HG03064 (cell line): ENCODE measurements at regions not wholly inside any gene's neighbourhood (a gene's known extent, or its start where the extent isn't known, plus 50 kb on each side); places are given as distances from the start of the nearest gene placed in this dataset.
"Not testable (repeated sequence)": the region's sequence is repeated elsewhere in the genome, so short reads cannot be mapped to it uniquely, and the experiment has no call there.

ENCODE experiments used
- ATAC-seq: cut with Tn5 transposase; IDR thresholded peaks from one replicate; pipeline ENCODE4 v1.9.1; 2021; ENCODE audit warnings: low read depth; ENCODE audit not compliant: unreplicated experiment

DNA sequence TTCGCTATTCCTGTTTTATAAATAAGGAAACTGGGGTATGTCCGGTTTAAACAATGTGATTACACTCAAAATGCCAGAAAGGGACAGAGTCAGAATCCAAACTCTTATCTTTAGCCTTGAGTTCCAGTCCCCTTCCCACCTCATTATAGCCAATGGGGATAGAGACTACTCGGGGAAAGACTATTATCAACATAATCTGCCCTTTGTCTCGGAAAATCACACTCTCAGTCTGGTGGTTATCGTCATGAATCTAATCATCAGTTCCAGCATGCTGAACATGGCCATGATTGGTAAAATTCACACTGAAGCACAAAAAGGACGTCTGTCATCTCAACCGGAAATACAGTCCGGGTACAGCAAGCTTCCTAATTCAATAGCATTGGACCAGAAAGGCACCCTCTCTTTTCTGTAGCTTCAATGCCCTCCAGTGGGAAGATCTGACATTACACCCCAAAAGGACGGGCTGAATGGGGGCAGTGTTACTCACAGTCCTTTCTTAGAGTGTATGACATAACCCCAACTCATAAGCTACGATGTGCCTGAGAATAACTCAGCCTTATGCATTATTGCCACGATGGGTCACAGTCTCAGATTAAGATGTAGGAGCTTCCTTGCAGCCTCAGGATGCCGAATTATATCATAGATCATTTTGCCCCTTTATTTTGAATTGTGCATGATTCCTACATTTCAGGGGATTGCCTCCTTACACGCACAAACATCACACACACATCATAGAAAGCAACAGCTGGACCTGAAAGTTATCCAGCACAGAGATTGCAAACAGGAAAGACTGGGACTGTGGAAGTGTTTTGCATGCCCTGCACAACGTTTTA, 390.4 kb upstream of the LMCD1 start:
- peak; percentile 99 for ATAC-seq

DNA sequence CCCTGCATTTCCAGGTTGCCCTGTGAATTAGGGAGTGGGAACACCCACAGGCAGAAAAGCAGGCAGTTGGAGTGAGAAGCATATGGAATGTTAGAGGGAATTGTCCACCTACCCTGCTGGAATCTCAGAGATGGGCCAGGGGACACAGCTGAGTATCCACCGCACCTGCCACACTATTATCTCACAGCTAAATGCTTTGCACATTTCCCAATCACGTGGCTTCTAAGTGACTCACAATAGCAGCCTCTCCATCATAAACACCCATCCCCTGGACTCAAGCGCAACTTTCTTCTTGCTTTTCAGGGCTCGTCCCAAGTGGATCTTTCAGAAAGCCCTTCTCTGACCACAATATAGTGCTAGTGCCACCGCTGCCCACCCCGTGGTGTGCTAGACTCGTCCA, 389.0 kb upstream of the LMCD1 start:
- ATAC-seq = no peak

DNA sequence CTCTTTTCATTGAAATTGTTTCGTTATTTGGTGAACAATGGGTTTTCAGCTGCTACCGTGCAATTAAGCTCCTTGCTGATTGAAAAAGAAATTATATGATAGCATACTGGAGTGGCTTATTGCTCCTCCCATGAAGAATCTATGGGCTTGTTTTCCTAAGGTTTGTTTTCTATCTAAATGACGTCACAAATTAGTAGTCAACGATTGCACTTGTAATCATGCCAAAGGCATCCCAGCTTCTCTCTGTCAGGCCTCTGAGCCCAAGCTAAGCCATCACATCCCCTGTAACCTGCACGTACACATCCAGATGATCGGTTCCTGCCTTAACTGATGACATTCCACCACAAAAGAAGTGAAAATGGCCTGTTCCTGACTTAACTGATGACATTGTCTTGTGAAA, 388.0 kb upstream of the LMCD1 start:
- ATAC-seq = no peak

DNA sequence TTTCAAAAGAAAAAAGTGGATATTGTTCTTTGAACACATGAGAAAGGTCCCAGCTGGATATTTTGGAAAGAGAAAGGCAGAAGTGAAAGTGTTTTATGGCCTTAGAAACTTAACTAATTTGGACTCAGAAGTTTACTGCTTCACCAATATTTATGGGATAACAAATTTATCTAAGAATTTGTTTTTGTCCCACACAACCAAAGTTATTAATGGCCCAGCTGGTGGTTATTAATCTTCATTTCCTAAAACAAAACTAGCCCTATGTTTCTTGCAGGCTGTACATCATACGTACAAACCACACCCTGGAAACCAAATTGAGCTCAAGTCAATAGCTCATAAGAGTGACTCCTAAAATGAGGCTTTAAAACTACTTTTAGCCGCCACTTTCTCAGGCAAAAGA, 372.9 kb upstream of the LMCD1 start:
- no peak for ATAC-seq

DNA sequence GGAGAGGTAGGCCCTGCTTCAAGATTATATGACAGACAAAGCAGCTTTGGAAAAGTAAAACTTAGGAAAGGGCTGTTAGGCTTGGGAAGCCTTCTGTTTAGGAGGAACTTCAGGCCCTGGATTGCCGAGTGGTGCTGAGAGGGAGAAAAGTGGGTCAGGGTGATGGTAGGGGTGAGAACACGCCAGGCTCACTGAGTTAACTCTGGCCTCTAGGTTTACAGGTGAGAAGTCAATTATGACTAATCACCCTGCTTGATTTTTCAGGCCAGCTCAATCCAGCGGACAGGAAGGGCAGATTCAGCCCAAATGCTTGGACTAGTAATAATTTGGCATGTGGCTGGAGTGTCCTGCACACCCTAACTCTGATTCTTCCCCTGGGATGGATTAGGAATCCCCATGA, 365.1 kb upstream of the LMCD1 start:
- no peak for ATAC-seq

DNA sequence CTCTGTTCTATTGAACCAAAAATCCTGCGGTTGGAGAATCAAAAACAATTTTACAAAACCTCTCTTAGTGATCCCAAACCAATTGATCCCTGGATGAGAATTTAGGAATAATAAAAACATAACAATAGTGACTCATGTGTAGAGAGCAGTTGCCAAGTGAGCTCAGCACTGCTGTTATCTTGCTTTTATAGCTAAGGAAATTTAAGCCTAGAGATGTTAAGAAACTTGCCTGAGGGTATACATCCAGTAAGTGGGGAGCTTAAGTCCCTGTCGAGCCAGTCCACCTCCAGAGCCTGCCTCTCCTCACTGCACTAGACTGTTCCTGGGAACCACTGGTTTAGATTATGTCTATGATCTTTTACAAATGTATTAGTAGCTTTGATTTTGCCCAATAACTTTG, 358.4 kb upstream of the LMCD1 start:
- no peak for ATAC-seq

DNA sequence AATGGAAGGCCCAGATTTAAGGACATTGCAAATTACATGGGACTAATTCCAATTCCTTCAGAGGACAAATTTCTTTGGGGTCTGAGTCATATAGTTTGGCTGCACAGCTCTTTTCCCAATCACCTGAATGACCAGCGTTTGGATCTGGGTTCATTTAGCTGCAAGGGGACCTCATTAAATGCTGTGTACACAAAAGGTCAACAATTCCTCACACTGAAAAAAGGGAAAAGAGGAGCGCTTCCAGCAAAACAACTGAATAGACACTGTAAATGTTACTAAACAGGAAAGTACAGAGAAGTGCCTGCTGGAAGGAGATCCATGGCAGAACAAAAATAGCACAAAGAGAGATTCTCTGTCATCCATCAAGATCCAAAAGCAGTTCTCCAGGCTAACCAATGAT, 356.0 kb upstream of the LMCD1 start:
- no peak for ATAC-seq

DNA sequence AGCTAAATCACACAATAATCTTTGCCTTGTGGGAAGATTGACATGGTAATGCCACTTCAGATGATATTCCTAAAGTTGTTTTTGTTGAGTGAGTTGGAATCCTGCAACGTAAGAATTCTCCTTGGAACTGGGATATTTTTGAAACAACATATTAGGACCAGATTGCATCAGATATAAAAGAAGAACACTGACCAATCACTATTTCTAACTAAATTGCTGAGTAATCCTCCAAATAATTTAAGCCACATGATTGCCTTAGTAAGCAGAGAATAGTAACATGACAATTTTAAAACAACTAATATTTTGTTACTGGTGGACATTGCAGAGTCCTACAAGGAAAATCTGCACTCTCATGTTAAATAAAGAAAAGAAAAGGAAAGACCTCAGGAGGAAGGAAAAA, 353.9 kb upstream of the LMCD1 start:
- no peak for ATAC-seq

DNA sequence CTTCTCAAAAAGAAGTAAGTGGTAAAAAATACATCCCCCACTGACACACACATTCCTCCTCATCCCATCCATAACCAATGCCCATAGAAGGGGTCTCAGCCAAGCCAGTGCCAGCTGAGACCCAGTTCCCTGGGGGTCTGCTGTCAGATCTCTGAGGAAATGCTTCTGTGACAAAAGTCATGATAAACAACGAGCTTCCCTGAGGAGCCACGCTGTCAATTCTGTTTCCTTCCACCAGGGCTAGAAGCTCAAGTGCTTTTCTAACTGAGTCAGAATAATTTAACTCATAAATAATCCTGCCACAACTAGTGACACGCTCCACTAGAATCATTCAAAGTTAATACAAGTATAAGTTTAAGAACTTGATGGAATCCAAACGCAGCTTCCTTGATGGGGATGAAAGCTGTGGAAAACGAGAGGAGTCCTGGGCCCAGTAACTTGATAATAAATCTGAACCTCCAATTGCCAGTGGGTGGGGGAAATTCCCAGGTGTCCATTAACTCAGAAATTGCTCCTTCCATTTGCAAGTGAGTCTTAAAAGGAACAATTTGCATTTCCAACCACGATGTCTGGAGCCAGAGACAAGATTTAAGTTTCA, 348.7 kb upstream of the LMCD1 start:
- no peak for ATAC-seq

DNA sequence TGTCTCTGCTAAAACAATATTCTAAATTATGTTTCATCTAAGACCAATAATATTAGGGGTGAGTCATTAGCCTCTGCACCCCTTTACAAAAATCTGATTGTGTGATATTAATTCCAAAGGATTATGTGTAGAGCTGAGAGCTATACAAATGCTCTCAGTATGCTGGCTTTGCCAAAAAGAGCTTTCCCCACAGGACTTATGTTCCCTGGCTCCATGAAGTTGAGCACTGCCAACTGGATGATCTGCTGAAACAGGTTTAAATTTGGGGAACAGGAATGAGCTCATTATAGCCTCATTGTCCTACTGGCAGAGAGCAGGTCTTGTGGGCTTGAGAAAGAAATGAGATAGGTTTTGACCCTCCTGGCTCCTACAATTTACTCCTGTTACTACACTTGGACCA, 347.8 kb upstream of the LMCD1 start:
- no peak for ATAC-seq

DNA sequence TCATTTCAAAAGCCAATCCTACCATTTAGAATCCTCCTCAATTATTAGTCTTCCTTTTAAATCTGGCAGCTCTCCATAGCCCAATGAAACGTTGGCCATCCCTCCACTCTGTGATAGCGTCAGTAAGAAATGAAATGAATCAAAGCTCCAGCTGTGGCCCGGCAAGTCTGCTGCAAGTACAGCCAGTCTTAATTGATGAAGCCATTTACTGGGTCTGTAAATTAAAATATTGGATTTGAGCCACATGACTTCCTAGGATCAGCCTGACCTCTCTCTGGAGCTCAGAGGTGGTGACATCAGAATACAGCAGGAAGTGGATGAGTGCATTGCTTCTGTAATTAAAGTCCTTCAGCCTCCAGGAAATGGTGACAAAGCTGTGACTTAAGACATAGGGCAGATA, 347.0 kb upstream of the LMCD1 start:
- ATAC-seq = no peak

DNA sequence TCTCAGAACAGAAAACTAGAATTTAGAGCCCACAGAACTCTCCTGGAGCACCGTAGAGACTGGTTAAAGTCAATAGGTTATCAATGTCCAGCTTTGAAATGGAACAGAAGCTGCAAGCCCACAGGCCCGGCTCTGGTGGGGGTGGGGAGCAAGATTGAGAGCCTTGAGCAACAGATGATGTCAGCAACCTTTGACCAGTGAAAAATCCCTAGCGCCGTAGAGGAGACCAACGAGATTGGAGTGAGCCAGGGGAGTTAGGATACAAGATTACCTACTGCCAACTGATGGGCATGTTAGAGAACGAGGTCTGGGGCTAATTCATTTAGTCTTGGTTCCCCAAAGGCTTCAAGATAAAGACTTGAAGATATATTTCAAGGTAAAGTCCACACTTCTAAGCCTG, 345.5 kb upstream of the LMCD1 start:
- ATAC-seq = no peak

DNA sequence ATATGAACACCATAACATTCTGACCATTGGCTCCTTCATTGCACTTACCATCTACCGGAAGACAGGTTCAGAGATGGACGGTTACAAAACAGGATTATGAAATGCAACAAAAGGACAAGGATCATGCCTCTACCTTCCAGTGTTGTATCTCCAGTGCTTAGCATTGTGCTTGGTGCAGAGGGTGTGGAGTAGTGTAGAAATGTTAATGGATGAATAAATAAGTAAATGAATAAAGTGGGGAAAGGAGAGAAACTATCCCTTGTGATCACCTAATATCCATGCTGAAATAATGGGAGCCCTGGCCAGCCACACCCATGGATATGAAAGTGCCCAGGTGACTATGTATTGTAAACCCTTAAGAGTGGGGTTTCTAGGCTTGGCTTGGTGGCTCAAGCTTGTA, 344.8 kb upstream of the LMCD1 start:
- no peak for ATAC-seq

DNA sequence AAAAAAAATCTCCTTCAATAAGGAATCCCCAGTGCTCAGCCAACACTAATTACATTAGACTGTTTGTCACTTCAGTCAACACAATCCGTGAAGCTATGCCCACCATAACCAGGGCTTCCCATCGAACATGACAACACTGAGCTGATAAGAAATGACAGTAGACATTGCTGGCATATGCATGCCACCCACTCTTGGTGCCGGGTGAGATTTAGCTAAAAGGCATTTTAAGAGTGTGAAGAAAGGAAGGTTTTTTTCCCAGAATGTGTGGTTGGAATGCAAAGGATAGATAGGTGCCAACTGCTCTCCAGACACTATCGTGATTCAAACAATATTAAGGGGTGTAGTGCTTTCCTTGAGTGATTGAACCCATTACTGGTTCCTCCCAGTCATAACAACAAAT, 344.0 kb upstream of the LMCD1 start:
- no peak for ATAC-seq

DNA sequence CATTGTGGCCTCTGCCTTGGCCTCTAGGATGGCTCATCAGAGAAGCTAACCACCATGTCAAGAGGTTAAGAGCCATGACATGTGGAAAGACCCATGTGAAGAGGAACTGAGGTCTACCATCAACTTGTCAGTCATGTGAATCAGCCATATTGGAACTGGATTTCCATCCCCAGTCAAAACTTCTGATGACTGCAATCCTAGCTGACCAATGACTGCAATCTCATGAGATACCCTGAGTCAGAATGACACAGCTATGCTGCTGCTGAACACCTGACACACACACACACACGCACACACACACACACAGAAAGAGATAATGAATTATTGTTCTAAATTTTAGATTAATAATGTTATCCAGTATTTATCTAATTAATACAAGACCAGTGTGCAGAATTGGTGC, 337.5 kb upstream of the LMCD1 start:
- no peak for ATAC-seq

DNA sequence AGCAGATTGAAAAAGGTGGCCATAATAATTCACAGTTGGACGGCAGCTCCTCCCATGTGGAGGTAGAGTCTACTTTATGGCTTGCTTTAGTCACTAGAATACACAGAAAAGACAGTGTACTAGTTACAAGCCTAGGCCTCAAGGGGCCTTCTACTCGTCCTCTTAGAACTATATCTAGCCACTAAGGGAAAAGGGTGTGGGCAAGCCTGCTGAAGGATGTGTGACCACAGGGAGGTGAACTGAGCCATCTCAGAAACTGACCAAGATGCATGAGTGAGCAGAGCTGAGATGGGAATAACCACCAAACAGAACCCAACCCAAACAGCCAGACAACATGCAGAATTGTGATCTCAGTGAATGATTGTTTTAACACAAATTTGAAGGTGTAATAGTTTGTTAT, 335.6 kb upstream of the LMCD1 start:
- no peak for ATAC-seq

DNA sequence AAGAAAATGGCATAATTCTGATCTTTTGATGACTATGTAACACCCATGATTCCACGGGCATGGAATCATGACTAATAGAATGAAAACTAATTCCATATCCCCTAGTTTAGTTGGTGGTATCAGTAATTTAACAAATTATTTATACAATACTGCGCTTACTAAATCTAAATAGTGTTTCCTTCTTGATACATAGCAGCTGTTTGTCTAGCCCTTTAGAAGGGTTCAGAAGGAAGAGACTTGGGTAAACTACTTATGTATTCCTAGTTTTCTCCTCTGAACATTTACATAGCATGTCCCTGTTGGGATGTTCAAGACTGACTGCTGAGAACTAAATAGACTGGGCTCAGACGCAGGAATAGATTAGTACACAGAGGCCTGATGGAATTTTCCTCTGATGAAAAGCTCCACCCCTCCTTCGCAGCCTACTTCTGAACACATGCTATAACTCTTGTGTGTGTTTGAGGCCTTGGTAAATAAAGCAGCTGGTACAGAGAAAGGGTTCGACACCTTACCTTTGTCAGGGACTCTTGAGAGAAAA, 330.6 kb upstream of the LMCD1 start:
- ATAC-seq = no peak

DNA sequence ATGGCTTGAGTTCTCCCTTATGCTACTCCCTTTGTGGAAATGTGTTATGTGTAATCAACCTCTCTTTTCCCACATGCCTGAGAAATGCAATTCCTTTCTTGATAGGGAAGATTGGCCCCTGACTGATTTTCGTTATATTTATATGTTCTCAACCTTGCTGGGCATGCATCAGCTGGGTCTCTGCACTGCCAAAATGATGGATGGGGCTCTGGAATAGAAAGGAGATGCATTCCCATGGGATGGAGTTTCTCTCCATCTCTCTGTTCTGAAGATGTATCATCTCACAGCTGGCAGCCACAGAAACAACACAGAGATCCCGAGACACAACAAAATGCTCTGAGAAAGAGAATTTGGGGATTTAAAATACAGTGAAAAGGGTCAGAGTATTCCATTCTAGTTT, 327.7 kb upstream of the LMCD1 start:
- ATAC-seq = no peak

DNA sequence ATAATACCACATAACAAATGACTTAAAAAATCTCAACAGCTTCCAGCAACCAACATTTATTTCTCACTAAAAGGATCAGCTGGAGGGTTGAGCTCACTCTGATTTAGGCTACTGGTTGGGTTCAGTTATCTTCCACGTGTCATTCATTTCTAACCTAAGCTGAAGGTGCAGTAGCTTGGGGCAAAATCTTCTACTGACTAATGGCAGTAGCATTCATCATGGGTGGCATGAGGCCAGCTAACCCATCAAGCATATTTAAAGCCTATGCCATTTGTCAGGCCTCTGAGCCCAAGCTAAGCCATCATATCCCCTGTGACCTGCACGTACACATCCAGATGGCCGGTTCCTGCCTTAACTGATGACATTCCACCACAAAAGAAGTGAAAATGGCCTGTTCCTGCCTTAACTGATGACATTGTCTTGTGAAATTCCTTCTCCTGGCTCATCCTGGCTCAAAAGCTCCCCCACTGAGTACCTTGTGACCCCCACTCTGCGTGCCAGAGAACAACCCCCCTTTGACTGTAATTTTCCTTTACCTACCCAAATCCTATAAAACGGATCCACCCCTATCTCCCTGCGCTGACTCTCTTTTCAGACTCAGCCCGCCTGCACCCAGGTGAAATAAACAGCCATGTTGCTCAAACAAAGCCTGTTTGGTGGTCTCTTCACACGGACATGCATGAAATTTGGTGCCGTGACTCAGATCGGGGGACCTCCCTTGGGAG, 324.7 kb upstream of the LMCD1 start:
- not testable (repeated sequence) for ATAC-seq

DNA sequence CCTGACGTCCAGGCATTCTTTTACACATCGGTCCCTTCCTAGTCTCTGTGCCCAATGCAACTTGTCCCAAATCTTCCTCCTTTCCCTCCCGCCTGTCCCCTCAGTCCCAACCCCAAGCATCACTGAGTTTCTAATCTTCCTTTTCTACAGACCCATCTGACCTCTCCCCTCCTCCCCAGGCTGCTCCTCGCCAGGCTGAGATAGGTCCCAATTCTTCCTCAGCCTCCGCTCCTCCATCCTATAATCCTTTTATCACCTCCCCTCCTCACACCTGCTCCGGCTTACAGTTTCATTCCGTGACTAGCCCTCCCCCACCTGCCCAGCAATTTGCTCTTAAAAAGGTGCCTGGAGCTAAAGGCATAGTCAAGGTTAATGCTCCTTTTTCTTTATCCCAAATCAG, 323.1 kb upstream of the LMCD1 start:
- ATAC-seq = not testable (repeated sequence)

DNA sequence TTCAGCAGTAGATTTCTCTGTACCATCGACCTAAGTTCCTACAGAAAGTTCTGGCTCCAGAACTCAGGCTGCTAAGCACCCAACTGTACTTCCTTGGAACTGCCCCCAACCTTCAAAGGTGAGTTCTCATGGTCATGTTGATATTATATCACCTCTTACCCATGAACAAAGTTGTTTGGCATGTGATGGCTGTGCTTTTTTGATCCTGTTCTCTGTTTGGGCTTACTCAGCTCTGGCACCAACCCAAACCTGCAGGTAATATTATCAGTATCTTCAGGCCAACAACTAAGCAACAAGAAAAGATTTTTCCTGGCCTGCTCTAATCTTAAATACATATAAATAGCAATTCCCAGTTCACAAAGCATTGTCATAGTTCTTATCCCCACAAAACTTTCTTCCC, 318.7 kb upstream of the LMCD1 start:
- ATAC-seq = no peak

DNA sequence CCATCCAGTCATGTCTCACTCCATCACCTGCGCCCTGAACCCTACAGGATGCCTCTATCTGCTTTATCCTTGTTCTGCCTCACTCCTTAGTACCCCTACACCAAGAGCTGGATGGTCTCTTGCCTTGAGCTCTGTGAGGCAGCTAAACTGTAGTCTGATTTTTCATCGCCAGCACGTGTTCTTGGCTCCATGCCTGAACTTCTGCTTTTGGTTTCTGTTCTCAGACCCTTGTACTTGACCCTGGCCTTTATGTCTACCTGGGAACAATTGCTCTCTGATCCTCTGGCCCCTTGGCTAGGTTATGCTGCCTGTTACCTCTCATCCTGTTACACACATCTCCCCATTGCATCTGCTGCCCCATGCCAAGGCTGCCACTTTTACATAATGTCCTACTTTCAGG, 318.0 kb upstream of the LMCD1 start:
- no peak for ATAC-seq
